22Rv1 (cell line): ENCODE measurements at regions not wholly inside any gene's neighbourhood (a gene's known extent, or its start where the extent isn't known, plus 50 kb on each side); places are given as distances from the start of the nearest gene placed in this dataset.

ENCODE experiments used
- ZFX ChIP-seq: fragments of 450-650 bp; IDR thresholded peaks from 2 replicates; pipeline ENCODE4 v1.6.1; 2017; ENCODE audit warnings: antibody characterized with exemption, borderline replicate concordance
- TF ChIP-seq, protein P1 (sequence below): fragments of 450-650 bp; IDR thresholded peaks from 2 replicates; pipeline ENCODE4 v1.5.1; 2017; ENCODE audit warnings: mild to moderate bottlenecking

DNA sequence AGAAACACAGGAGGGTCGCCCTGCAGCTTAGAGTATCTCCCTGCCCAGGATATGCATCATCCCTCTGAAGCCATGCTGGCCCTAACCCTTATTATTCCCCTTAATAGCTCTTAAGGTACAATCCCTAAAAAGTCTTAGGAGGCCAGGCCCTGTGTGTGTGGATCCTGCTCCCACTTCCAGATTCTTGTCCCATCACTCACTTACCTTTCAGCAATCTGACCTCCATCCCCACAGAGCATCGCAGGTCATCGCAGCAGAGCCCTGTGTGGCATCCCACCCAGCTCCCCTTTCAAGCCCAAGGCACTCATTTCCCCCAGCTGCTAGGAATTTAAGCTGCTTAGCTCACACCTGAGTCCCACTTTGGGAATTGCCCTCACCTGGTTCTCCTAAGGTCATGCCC lies 223.8 kb upstream of the SMLR1 start:
- TF ChIP-seq, protein P1, sequence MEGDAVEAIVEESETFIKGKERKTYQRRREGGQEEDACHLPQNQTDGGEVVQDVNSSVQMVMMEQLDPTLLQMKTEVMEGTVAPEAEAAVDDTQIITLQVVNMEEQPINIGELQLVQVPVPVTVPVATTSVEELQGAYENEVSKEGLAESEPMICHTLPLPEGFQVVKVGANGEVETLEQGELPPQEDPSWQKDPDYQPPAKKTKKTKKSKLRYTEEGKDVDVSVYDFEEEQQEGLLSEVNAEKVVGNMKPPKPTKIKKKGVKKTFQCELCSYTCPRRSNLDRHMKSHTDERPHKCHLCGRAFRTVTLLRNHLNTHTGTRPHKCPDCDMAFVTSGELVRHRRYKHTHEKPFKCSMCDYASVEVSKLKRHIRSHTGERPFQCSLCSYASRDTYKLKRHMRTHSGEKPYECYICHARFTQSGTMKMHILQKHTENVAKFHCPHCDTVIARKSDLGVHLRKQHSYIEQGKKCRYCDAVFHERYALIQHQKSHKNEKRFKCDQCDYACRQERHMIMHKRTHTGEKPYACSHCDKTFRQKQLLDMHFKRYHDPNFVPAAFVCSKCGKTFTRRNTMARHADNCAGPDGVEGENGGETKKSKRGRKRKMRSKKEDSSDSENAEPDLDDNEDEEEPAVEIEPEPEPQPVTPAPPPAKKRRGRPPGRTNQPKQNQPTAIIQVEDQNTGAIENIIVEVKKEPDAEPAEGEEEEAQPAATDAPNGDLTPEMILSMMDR, result no peak
- no peak for TF ChIP-seq ZFX
